Activated CD8-positive, alpha-beta memory T cell treated with anti-CD3 and anti-CD28 coated beads for 48 hours (primary cell): ENCODE measurements at regions not wholly inside any gene's neighbourhood (a gene's known extent, or its start where the extent isn't known, plus 50 kb on each side); places are given as distances from the start of the nearest gene placed in this dataset.

ENCODE experiments used
- DNase-seq, 3 experiments: peaks; one replicate each; pipeline ENCODE4 v3.0.0-alpha.2; 2020; ENCODE audit warnings: low read depth in 2 of 3, low spot score in 2 of 3

DNA sequence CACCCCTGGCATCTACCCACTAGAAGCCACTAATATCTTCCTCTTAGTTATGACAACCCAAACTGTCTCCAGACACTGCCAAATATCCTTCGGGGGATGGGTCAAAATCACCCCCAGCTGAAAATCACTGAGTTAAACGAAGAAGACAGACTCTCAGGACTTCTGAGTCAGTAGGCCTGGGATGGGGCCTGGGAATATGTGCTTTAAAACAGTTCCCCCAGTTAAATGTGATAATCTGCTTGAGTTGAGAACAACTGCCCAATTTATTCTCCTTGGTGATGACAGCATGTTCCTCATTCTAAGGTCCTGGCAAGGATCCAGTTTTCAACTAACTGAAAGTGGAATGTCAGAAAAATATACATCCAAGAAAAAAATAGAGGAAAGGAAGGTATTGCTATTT is 52.4 kb downstream of the CBLL2 start:
- DNase-seq, result no peak

GRCh38 chrX:22329783-22330182 is 57.1 kb downstream of the CBLL2 start:
- no peak for DNase-seq

DNA sequence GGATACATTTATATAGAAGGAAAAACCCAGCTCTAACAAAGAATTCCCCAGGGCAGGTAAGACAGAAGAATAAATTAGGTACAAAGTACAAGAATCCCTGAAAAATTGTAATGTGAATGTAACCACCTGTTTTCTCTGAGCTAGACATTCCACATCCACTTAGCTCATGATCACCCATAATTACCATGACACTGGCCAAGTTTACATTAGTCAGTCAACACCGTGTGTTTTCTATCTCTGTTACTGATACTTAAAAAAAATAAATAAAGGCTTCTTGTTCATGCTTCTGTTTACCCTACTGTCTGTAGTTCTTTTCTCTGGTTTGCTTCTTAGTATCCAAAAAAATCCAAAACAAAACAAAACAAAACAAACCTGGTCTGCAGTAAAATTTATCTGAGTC is 66.0 kb downstream of the CBLL2 start:
- no peak for DNase-seq

DNA sequence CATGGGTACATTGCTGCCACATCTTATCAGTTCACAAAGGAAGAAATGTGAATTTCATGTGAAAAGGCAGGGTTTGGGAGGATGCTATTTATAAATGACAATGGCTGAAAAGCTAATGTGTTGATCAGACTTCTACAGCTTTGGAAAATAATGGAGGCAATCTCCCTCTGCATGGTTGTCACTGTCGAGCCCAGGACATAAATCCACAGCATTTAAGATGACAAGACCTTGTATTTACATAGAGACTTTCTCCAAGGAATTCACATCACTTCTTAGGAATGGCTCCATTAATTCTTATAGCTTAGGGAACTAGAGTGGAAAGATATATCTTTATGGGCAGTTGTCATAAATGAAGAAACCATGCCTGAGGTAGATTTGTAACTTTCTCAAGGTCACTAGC is 66.7 kb downstream of the CBLL2 start:
- DNase-seq, result no peak

GRCh38 chrX:22340022-22340616 is 67.4 kb downstream of the CBLL2 start:
- no peak for DNase-seq

DNA sequence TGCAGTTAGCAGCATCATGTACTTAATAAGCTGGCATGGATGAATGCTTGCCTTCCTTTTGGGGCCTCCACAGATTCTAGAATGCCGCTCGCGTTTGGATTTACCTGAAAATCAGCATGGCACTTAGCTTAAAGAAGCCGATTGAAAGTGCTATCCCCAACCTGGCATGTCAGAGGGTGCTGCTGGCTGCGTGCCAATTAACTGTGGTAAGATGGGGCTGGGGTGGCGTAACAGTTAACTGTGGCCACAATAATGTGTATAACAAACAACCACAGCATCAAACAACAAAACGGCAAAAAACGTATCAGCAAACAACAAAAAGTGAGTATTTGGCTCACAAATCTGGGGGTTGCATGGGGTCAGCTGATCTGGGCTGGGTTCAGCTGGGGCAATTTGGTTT is 70.5 kb downstream of the CBLL2 start:
- no peak for DNase-seq

- no peak for DNase-seq
Observed at GRCh38 chrX:22345884-22346283, 73.2 kb downstream of the CBLL2 start.

DNA sequence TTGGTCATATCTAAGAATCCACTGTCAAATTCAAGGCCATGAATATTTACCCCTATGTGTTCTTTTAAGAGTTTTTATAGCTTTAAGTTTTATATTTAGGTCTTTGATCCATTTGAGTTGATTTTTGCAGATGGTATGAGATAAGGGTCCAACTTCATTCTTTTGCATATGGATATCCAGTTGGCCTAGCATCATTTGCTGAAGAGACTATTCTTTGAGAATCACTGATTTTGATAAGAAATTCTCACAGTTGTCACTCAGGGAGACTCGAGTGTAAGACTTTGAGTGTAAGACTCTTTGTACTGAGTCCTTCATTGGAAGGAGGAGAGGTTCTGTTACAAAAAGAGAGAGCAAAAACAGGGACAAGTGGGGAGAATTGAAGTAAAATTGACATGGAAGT is 74.8 kb downstream of the CBLL2 start:
- DNase-seq, result no peak

DNA sequence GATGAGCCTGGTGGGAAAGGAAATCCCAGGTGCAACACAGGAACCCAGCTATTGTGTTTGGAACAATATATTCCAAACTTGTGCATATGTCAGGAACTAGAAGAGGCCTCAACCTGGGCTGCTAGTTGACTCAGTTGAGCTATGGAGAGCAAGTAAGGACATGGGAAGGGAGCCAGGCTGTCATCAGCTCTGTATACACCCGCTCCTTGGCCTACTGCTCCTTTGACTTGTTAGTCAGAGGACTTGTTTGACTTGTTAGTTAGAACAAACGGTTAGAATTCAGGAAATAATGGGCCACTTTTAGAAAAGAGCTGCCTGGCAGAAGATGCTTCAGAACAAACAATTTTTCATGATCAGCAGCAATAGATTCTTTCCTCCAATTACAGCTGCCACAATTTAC is 76.4 kb downstream of the CBLL2 start:
- no peak for DNase-seq

- DNase-seq, result no peak
Observed at GRCh38 chrX:22351076-22351475, 78.4 kb downstream of the CBLL2 start.

- DNase-seq, result no peak
Observed at GRCh38 chrX:22351966-22352365, 79.3 kb downstream of the CBLL2 start.

DNA sequence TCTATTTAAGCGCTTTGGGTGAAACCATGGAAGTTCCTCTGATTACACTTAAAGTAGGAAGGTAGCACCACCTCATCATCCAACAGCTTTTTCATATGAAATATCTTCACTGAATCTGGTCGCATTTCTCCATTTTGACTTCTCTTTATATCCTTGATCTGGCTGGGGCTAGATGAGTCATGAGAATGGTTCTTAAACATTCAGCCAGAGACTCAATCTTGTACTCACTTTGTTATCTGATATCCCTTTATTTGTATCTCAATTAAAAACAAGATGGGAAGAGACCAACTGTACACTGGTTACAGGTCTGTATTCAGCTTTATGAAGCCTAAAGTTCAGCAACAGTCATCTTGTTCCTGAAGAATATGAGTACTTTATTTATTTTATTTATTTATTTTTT is 84.9 kb downstream of the CBLL2 start:
- DNase-seq, result no peak

- no peak for DNase-seq
Observed at GRCh38 chrX:22360129-22360528, 87.4 kb downstream of the CBLL2 start.

GRCh38 chrX:22365460-22365859 is 92.7 kb downstream of the CBLL2 start:
- DNase-seq, result no peak

GRCh38 chrX:22366166-22366702 is 93.5 kb downstream of the CBLL2 start:
- DNase-seq, result no peak

- no peak for DNase-seq
Observed at GRCh38 chrX:22366906-22367305, 94.2 kb downstream of the CBLL2 start.

- DNase-seq, result no peak
Observed at GRCh38 chrX:22373094-22373493, 100.4 kb downstream of the CBLL2 start.

DNA sequence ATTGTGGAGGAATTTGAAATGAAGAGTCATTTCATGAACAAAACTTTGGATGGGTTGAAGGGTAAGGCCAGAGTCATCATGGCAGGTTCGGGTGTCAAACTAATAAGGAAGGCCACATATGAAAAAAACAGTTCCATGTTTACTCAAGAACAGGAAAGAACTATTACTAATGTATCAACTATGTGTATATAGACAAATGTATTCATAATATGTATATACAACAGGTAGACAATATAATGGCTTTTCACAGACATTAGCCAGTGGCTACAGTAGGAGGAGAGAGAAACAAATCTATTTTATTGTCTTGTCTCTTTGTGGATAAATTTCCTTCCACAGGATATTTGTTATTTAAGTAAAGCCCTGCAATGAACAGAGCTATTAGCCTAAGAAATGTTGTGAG is 101.1 kb downstream of the CBLL2 start:
- DNase-seq, result no peak

- DNase-seq, result no peak
Observed at GRCh38 chrX:22376369-22376768, 103.7 kb downstream of the CBLL2 start.

DNA sequence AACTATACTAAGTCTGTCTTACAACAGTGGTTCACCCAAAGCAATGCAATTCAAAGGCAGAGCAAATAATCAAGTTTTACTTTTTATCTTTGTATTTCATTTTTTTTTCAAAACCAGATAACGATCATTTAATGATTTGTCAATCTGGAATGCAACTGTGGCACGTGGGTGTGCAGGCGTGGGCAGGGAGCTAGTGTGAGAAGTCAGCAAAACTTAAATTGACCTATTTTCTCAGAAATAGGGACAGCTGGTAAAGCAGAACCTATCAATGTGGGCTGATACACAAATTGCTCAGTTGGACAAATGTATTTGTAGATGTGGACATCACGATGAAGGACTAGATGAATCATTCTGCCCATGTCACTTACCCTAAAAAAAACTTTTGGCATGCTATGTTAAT is 105.6 kb downstream of the CBLL2 start:
- DNase-seq, result no peak

- no peak for DNase-seq
Observed at GRCh38 chrX:22383988-22384387, 111.3 kb downstream of the CBLL2 start.

DNA sequence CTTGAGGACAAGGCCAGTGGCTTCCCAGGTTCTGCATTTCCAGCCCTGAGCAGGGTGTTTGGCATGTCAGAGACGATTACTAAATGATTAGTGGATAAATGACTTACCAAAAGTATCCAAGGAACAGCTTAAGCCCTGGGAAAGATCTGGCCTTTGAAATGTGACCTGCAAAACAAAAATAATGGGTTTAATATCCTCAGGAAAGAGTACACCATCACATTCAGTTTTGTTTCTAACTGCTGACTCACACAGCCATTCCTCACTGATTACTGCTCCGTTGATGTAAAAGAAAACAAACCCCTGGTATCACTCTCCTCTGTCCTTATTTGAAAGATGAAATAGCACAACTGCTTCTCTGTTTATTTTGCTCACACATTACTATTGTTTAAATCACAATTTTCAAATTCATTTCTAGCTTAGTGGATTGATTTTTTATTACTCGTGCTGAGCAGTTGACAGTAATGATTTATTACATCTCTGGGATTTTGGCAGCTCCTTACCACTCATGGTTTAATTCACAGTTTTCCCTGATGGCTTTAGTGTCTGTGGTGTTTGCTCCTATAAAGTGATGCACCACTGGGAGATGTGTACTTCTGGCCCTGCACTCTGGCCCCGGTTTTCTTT is 117.0 kb downstream of the CBLL2 start:
- no peak for DNase-seq
